ENCODE measurements at regions not wholly inside any gene's neighbourhood (a gene's known extent, or its start where the extent isn't known, plus 50 kb on each side); places are given as distances from the start of the nearest gene placed in this dataset.

DNA sequence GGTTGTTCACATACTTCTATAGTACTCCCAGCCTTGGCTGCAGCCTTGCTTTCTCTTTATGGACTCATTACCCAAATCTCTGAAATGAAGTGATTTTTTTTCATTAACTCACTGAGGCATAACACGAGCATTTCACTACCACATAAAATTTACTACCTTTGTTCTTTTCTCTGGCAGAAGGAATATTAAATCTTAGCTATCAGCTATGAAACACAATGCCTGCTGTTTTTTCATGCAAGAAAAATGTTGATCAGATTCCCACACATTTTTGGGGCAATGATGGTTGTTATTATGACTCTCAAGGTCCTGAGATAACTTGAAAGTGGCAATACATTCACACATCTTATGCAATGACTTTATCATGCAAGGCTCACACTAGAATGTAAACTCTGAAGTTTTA, 225.3 kb upstream of the ATP2B1 start:
- Mint-ChIP-seq H3K9me3 (ENCODE audit: low read depth, unreplicated experiment) (no peaks in the 10 kb centered on the region), H3K36me3 (ENCODE audit: insufficient read depth, unreplicated experiment) (no peaks in the 10 kb centered on the region), H3K4me3 (ENCODE audit: low read depth, unreplicated experiment) (no peak overlapping the region), H3K27me3 (ENCODE audit: unreplicated experiment) (no peaks in the 10 kb centered on the region), H3K27ac (ENCODE audit: unreplicated experiment) (no peak overlapping the region), H3K4me1 (ENCODE audit: low read depth, unreplicated experiment) (peaks cover 3% of the 10 kb centered on the region)
- TF ChIP-seq, protein P1, sequence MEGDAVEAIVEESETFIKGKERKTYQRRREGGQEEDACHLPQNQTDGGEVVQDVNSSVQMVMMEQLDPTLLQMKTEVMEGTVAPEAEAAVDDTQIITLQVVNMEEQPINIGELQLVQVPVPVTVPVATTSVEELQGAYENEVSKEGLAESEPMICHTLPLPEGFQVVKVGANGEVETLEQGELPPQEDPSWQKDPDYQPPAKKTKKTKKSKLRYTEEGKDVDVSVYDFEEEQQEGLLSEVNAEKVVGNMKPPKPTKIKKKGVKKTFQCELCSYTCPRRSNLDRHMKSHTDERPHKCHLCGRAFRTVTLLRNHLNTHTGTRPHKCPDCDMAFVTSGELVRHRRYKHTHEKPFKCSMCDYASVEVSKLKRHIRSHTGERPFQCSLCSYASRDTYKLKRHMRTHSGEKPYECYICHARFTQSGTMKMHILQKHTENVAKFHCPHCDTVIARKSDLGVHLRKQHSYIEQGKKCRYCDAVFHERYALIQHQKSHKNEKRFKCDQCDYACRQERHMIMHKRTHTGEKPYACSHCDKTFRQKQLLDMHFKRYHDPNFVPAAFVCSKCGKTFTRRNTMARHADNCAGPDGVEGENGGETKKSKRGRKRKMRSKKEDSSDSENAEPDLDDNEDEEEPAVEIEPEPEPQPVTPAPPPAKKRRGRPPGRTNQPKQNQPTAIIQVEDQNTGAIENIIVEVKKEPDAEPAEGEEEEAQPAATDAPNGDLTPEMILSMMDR (IDR thresholded peaks at IDR 0.05; ENCODE audit: unreplicated experiment): no peak
- BruUV-seq (replicated peaks): no TSS peak
- CTCF ChIA-PET: no interaction called here
- intact Hi-C loops (cut with micrococcal nuclease; ENCODE audit: unreplicated experiment): no loop called here
- no peak for DNase-seq

DNA sequence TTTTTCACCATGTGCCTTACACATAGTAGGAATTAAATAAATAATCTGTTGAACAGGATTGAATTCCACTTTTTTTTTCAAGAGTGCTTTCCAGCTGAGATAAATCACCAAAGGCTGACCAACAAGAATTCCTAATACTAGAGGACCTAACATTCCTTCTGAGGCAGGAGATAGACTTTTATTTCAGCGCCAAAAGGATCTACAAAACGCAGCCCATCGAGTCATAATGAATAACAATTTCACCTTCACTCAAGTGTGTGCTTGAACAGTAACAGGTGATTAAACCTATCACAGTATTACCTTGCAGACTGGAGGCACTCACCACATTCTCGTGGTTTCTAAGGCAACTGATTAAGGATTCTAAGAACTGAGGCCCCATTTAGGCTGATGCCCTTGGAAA, 224.3 kb upstream of the ATP2B1 start:
- Mint-ChIP-seq H3K27me3 (ENCODE audit: unreplicated experiment) (no peaks in the 10 kb centered on the region), H3K27ac (ENCODE audit: unreplicated experiment) (no peak overlapping the region), H3K4me1 (ENCODE audit: low read depth, unreplicated experiment) (no peaks in the 10 kb centered on the region), H3K9me3 (ENCODE audit: low read depth, unreplicated experiment) (no peaks in the 10 kb centered on the region), H3K4me3 (ENCODE audit: low read depth, unreplicated experiment) (no peak overlapping the region), H3K36me3 (ENCODE audit: insufficient read depth, unreplicated experiment) (no peaks in the 10 kb centered on the region)
- intact Hi-C loops (cut with micrococcal nuclease; ENCODE audit: unreplicated experiment): no loop called here
- CTCF ChIA-PET: no interaction called here
- BruUV-seq (replicated peaks): no TSS peak
- TF ChIP-seq, protein P1 (IDR thresholded peaks at IDR 0.05; ENCODE audit: unreplicated experiment): no peak
- DNase-seq: no peak

DNA sequence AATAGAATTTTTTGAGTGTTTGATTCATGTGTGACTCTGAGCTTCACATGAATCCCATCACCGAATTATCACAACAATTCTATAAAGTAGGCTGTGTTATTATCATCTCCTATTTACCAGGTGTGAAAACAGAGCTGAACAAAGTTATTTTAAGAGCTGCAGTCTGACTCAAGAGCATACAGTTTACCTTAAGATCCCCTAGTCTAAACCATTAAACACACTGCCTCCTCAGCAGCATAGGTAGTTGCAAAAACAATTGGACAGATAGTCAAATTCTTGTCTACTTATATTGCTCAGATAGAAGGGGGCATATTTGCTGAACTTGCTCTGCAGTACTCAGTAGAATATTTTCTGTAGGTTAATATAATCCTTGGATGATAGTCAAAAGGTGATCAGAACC, 219.8 kb upstream of the ATP2B1 start:
- TF ChIP-seq, protein P1 (IDR thresholded peaks at IDR 0.05; ENCODE audit: unreplicated experiment): no peak
- CTCF ChIA-PET: no interaction called here
- BruUV-seq (replicated peaks): no TSS peak
- Mint-ChIP-seq H3K27me3 (ENCODE audit: unreplicated experiment) (no peaks in the 10 kb centered on the region), H3K4me1 (ENCODE audit: low read depth, unreplicated experiment) (no peaks in the 10 kb centered on the region), H3K36me3 (ENCODE audit: insufficient read depth, unreplicated experiment) (no peaks in the 10 kb centered on the region), H3K27ac (ENCODE audit: unreplicated experiment) (no peak overlapping the region), H3K9me3 (ENCODE audit: low read depth, unreplicated experiment) (no peaks in the 10 kb centered on the region), H3K4me3 (ENCODE audit: low read depth, unreplicated experiment) (no peak overlapping the region)
- intact Hi-C loops (cut with micrococcal nuclease; ENCODE audit: unreplicated experiment): no loop called here
- DNase-seq: no peak

DNA sequence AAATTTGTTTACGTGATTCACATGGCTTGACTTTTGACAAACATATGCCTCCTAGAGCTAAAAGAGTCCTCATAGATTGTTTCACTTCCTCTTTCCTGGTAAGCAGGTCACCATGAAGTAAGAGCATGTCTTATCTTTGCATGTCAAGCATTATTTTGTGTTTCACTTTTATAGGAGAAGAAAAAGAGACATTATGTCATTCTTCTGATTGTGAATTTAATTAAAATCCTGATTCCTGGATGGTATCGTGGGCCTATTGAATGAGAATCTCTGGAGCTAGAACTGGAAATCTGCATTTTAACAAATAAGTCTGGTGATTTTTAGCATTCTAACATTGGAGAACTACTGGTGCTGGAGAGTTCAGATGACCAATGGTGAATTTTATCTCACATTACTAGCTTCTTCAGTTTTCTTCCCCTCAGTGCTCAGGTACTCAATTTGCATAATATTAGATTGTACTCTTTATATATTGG, 218.6 kb upstream of the ATP2B1 start:
- Mint-ChIP-seq H3K27ac (ENCODE audit: unreplicated experiment) (no peak overlapping the region), H3K4me1 (ENCODE audit: low read depth, unreplicated experiment) (no peaks in the 10 kb centered on the region), H3K27me3 (ENCODE audit: unreplicated experiment) (no peaks in the 10 kb centered on the region), H3K9me3 (ENCODE audit: low read depth, unreplicated experiment) (no peaks in the 10 kb centered on the region), H3K4me3 (ENCODE audit: low read depth, unreplicated experiment) (no peak overlapping the region), H3K36me3 (ENCODE audit: insufficient read depth, unreplicated experiment) (no peaks in the 10 kb centered on the region)
- TF ChIP-seq, protein P1 (IDR thresholded peaks at IDR 0.05; ENCODE audit: unreplicated experiment): no peak
- BruUV-seq (replicated peaks): no TSS peak
- intact Hi-C loops (cut with micrococcal nuclease; ENCODE audit: unreplicated experiment): no loop called here
- no peak for DNase-seq
- CTCF ChIA-PET: interaction anchor here (0.6 kb wide), 1 partner anchor 307 kb away, joined by 3 read pairs; no protein-coding TSS in a partner anchor
